Lower leg skin (tissue), 3 donors: ENCODE measurements at regions not wholly inside any gene's neighbourhood (a gene's known extent, or its start where the extent isn't known, plus 50 kb on each side); places are given as distances from the start of the nearest gene placed in this dataset.

Source experiments
- POLR2A ChIP-seq, 2 donors: fragments of 450-650 bp; IDR thresholded peaks; one replicate each; pipeline ENCODE4 v1.6.1; 2016 to 2017; ENCODE audit warnings: antibody characterized with exemption in 2 of 2, mild to moderate bottlenecking in 1 of 2, moderate library complexity in 1 of 2
- TF ChIP-seq, protein P1 (sequence below), 3 donors: fragments of 450-650 bp; IDR thresholded peaks; one replicate each; pipeline ENCODE4 v1.5.1; 2016; ENCODE audit warnings: antibody characterized with exemption in 3 of 3, mild to moderate bottlenecking in 3 of 3, moderate library complexity in 2 of 3

DNA sequence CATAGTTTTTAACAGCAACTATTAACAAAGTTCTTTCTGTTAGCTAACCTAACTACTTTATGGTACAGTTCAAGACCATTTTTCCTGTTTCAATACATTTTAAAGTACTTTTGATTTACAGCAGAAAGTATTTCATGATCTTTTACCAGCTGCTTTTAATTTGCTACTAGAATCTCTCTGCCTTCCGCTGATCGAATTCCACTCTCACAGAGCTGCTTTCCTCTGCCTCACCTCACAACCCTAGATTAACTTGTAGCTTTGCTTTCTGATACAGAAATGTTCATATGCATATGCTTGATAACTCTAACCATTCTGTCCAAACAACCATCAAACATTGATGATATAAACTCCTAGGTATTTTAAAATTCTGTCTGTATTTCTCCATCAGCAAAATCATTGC, 463.2 kb upstream of the ZEB2 start:
- TF ChIP-seq, protein P1, sequence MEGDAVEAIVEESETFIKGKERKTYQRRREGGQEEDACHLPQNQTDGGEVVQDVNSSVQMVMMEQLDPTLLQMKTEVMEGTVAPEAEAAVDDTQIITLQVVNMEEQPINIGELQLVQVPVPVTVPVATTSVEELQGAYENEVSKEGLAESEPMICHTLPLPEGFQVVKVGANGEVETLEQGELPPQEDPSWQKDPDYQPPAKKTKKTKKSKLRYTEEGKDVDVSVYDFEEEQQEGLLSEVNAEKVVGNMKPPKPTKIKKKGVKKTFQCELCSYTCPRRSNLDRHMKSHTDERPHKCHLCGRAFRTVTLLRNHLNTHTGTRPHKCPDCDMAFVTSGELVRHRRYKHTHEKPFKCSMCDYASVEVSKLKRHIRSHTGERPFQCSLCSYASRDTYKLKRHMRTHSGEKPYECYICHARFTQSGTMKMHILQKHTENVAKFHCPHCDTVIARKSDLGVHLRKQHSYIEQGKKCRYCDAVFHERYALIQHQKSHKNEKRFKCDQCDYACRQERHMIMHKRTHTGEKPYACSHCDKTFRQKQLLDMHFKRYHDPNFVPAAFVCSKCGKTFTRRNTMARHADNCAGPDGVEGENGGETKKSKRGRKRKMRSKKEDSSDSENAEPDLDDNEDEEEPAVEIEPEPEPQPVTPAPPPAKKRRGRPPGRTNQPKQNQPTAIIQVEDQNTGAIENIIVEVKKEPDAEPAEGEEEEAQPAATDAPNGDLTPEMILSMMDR (IDR thresholded peaks at IDR 0.05), result no peak
- TF ChIP-seq POLR2A (IDR thresholded peaks at IDR 0.05), result no peak
